ENCODE measurements at regions not wholly inside any gene's neighbourhood (a gene's known extent, or its start where the extent isn't known, plus 50 kb on each side); places are given as distances from the start of the nearest gene placed in this dataset.

DNA sequence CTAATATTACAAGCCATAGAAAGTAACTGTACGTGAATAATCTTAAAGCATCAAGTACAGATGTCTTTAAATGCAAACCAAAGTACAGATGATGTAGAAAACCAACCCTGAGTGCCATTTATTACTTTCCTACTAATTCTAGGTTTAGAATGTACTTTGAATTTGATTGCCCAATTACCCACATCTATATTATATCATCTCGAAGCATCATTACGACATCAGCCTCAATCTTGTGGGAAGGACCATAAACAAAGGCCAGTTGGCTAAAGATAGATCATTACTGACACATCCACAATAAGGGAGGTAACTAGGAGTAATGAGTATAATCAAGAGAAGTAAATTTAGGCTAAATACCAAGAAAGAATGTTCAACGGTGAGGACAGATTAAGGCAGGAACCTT lies 478.9 kb downstream of the BCAT1 start:
- no peak overlapping the region for H3K27ac Mint-ChIP-seq (ENCODE audit: unreplicated experiment)

DNA sequence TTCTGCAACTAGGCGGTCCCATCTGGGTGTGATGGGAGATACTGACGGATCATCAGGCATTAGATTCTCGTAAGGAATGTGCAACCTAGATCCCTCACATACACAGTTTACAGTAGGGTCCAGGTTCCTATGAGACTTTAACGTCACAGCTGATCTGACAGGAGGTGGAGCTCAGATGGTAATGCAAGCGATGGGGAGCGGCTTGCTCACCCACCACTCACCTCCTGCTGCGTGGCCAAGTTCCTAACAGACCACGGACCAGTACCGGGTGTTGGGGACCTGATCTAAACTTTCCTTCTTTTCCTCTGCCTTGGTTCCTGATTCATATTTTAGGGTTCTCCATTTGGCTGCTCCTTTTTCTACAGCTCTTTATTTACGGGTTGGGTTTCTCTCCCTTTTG lies 479.8 kb downstream of the BCAT1 start:
- Mint-ChIP-seq H3K27me3 (ENCODE audit: unreplicated experiment) (no peaks in the 10 kb centered on the region), H3K36me3 (ENCODE audit: unreplicated experiment) (peaks cover 3% of the 10 kb centered on the region), H3K27ac (ENCODE audit: unreplicated experiment) (no peak overlapping the region), H3K9me3 (ENCODE audit: unreplicated experiment) (no peaks in the 10 kb centered on the region), H3K4me1 (ENCODE audit: unreplicated experiment) (no peaks in the 10 kb centered on the region), H3K4me3 (ENCODE audit: unreplicated experiment) (no peak overlapping the region)
- no peak for DNase-seq (ENCODE audit: extremely low spot score, unreplicated experiment)
- TF ChIP-seq, protein P1, sequence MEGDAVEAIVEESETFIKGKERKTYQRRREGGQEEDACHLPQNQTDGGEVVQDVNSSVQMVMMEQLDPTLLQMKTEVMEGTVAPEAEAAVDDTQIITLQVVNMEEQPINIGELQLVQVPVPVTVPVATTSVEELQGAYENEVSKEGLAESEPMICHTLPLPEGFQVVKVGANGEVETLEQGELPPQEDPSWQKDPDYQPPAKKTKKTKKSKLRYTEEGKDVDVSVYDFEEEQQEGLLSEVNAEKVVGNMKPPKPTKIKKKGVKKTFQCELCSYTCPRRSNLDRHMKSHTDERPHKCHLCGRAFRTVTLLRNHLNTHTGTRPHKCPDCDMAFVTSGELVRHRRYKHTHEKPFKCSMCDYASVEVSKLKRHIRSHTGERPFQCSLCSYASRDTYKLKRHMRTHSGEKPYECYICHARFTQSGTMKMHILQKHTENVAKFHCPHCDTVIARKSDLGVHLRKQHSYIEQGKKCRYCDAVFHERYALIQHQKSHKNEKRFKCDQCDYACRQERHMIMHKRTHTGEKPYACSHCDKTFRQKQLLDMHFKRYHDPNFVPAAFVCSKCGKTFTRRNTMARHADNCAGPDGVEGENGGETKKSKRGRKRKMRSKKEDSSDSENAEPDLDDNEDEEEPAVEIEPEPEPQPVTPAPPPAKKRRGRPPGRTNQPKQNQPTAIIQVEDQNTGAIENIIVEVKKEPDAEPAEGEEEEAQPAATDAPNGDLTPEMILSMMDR (IDR thresholded peaks at IDR 0.05) = no peak

More for the DNA sequence above, 478.9 kb downstream of the BCAT1 start:
- no peak for DNase-seq (ENCODE audit: extremely low spot score, unreplicated experiment)
- Mint-ChIP-seq H3K4me1 (ENCODE audit: unreplicated experiment) (no peaks in the 10 kb centered on the region), H3K36me3 (ENCODE audit: unreplicated experiment) (peaks cover 3% of the 10 kb centered on the region), H3K9me3 (ENCODE audit: unreplicated experiment) (no peaks in the 10 kb centered on the region), H3K4me3 (ENCODE audit: unreplicated experiment) (no peak overlapping the region), H3K27me3 (ENCODE audit: unreplicated experiment) (no peaks in the 10 kb centered on the region)
- TF ChIP-seq, protein P1 (IDR thresholded peaks at IDR 0.05) = no peak

DNA sequence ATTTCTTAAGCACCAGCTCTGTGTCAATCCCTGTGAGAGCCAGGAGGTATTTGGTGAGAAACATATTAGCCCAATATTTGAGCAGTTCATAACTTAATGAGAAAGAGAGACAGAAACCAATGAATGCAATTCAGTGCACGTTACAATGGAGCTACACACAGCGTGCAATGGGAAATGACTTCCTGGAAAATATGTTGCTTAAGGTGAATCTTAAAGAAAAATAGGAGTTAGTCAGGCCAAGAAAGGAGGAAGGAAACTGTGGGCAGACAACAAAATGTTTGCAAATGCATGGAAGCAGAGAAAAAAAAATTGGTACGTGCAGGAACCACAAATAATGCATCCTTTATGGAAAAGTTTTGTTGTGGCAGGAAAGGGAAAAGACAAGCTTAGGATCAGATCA lies 481.7 kb downstream of the BCAT1 start:
- Mint-ChIP-seq H3K4me3 (ENCODE audit: unreplicated experiment) (no peak overlapping the region), H3K4me1 (ENCODE audit: unreplicated experiment) (no peaks in the 10 kb centered on the region), H3K9me3 (ENCODE audit: unreplicated experiment) (no peaks in the 10 kb centered on the region), H3K27me3 (ENCODE audit: unreplicated experiment) (no peaks in the 10 kb centered on the region), H3K27ac (ENCODE audit: unreplicated experiment) (no peak overlapping the region), H3K36me3 (ENCODE audit: unreplicated experiment) (peaks cover 3% of the 10 kb centered on the region)
- TF ChIP-seq, protein P1 (IDR thresholded peaks at IDR 0.05) = no peak
- no peak for DNase-seq (ENCODE audit: extremely low spot score, unreplicated experiment)

DNA sequence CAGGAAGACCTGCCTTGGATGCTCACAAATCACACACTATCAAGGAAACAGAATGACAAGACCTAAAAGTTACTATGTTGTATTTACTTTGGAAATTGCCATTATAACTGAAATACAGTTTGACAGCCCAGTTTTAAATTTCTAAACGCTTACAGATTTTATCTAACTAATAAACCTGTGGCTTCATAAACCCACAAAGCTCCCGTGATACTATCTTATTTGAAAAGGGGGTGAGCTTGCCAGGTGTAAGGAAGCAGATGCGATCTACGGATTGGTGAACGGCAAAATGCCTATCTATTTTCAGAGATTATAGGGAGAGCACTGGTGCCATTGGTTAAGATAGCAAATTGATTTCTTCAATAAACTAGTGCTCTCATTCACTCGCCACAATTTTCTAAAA lies 485.5 kb downstream of the BCAT1 start:
- Mint-ChIP-seq H3K27me3 (ENCODE audit: unreplicated experiment) (no peaks in the 10 kb centered on the region), H3K9me3 (ENCODE audit: unreplicated experiment) (no peaks in the 10 kb centered on the region), H3K4me3 (ENCODE audit: unreplicated experiment) (no peak overlapping the region), H3K4me1 (ENCODE audit: unreplicated experiment) (no peaks in the 10 kb centered on the region), H3K36me3 (ENCODE audit: unreplicated experiment) (no peaks in the 10 kb centered on the region), H3K27ac (ENCODE audit: unreplicated experiment) (no peak overlapping the region)
- DNase-seq (ENCODE audit: extremely low spot score, unreplicated experiment) = no peak
- TF ChIP-seq, protein P1 (IDR thresholded peaks at IDR 0.05) = no peak

GRCh38 chr12:24462946-24463345 lies 486.0 kb downstream of the BCAT1 start:
- Mint-ChIP-seq H3K27me3 (ENCODE audit: unreplicated experiment) (no peaks in the 10 kb centered on the region), H3K9me3 (ENCODE audit: unreplicated experiment) (no peaks in the 10 kb centered on the region), H3K4me3 (ENCODE audit: unreplicated experiment) (no peak overlapping the region), H3K27ac (ENCODE audit: unreplicated experiment) (no peak overlapping the region), H3K4me1 (ENCODE audit: unreplicated experiment) (no peaks in the 10 kb centered on the region), H3K36me3 (ENCODE audit: unreplicated experiment) (no peaks in the 10 kb centered on the region)
- TF ChIP-seq, protein P1 (IDR thresholded peaks at IDR 0.05) = no peak
- DNase-seq (ENCODE audit: extremely low spot score, unreplicated experiment) = no peak
